GM12878 (cell line): ENCODE measurements at regions not wholly inside any gene's neighbourhood (a gene's known extent, or its start where the extent isn't known, plus 50 kb on each side); places are given as distances from the start of the nearest gene placed in this dataset.

Experiments used
- ATAC-seq: fragments of 200-7000 bp; cut with Tn5 transposase; 3 replicates; pipeline ENCODE4 v1.9.1; 2020; ENCODE audit warnings: mild to moderate bottlenecking, moderate library complexity
- BruUV-seq: library from RNA; stranded (reverse); fragments of 400-500 nt; replicated peaks from 2 replicates; lab custom pipeline; 2021; lab: Mats Ljungman, UMichigan
- CTCF ChIA-PET: fragments of 300-600 bp; sonication (Branson Sonifier 250); formaldehyde crosslinking; extraction: SDS; loops from one replicate; lab custom pipeline; 2021; ENCODE audit warnings: inconsistent platforms; lab: Yijun Ruan, JAX
- POLR2A ChIA-PET: fragments of 350-600 bp; formaldehyde crosslinking; extraction: SDS; loops from one replicate; lab custom pipeline; 2021; ENCODE audit warnings: inconsistent platforms; lab: Charles Lee
- RAD21 ChIA-PET: fragments of 300-600 bp; sonication (Branson Sonifier 250); formaldehyde crosslinking; loops from one replicate; lab custom pipeline; 2023; ENCODE audit warnings: antibody characterized with exemption; ENCODE audit not compliant: unreplicated experiment; lab: Charles Lee
- SMC1A ChIA-PET: fragments of 300-600 bp; sonication (Branson Sonifier 250); formaldehyde crosslinking; loops from one replicate; lab custom pipeline; 2023; ENCODE audit not compliant: unreplicated experiment, uncharacterized antibody; lab: Charles Lee
- DNase-seq: peaks from one replicate; pipeline ENCODE4 v3.0.0-alpha.2; 2011; ENCODE audit warnings: low read depth, low spot score
- FAIRE-seq: peaks from 3 replicates; lab custom pipeline; 2011; peaks lifted over from hg19 to GRCh38; lab: Jason Lieb, UNC
- H2AFZ ChIP-seq: 2 replicates; pipeline ENCODE4 v1.6.0; 2011; ENCODE audit warnings: low read depth, low read length, control low read depth; ENCODE audit not compliant: control insufficient read depth
- H3K27ac ChIP-seq: 2 replicates; pipeline ENCODE4 v1.5.1; 2011; ENCODE audit warnings: control low read depth; ENCODE audit not compliant: control insufficient read depth, insufficient read depth
- H3K27me3 ChIP-seq, 2 experiments: replicated peaks in 1 of 2; 2 replicates each; pipeline versions ENCODE4 v1.6.0 to v1.6.1; 2011; ENCODE audit warnings: low read length in 1 of 2; ENCODE audit not compliant: control insufficient read depth in 2 of 2, insufficient read depth in 2 of 2
- H3K36me3 ChIP-seq, 2 experiments: 2 replicates each; pipeline ENCODE4 v1.5.1; 2011; ENCODE audit warnings: low read length in 1 of 2; ENCODE audit not compliant: control insufficient read depth in 2 of 2, insufficient read depth in 2 of 2
- H3K4me1 ChIP-seq: 2 replicates; pipeline ENCODE4 v1.6.1; 2011; ENCODE audit warnings: mild to moderate bottlenecking, low read length, moderate library complexity, mixed read lengths; ENCODE audit not compliant: control insufficient read depth, insufficient read depth
- H3K4me2 ChIP-seq: 2 replicates; pipeline ENCODE4 v1.6.0; 2011; ENCODE audit warnings: control low read depth; ENCODE audit not compliant: control insufficient read depth, insufficient read depth
- H3K4me3 ChIP-seq: fragments of 200-600 bp; sonication (generic); 2 replicates; pipeline ENCODE4 v1.5.1; 2016
- H3K79me2 ChIP-seq: 2 replicates; pipeline ENCODE4 v1.6.0; 2011; ENCODE audit warnings: low read length; ENCODE audit not compliant: control insufficient read depth, insufficient read depth
- H3K9ac ChIP-seq: 2 replicates; pipeline ENCODE4 v1.8.0; 2011; ENCODE audit warnings: low read length, control low read depth, mixed read lengths; ENCODE audit not compliant: control insufficient read depth, insufficient read depth
- H3K9me3 ChIP-seq: replicated peaks from 3 replicates; pipeline ENCODE4 v1.5.1; 2011; ENCODE audit warnings: mild to moderate bottlenecking, low read length; ENCODE audit not compliant: control insufficient read depth, insufficient read depth
- H4K20me1 ChIP-seq: 2 replicates; pipeline ENCODE4 v1.6.0; 2011; ENCODE audit not compliant: control insufficient read depth, insufficient read depth
- CHD1 ChIP-seq: IDR thresholded peaks from 2 replicates; pipeline ENCODE4 v1.6.1; 2012; ENCODE audit warnings: low read depth, low read length, improper control_type of control experiment
- EZH2 ChIP-seq: IDR thresholded peaks from 2 replicates; pipeline ENCODE4 v1.6.1; 2012; ENCODE audit warnings: low read depth, mild to moderate bottlenecking, control low read depth, inconsistent platforms, low read length, borderline replicate concordance; ENCODE audit not compliant: control insufficient read depth
- JUNB ChIP-seq: IDR thresholded peaks from 2 replicates; pipeline ENCODE4 v1.6.1; 2016; ENCODE audit warnings: antibody characterized with exemption, mild to moderate bottlenecking
- KLF5 ChIP-seq: fragments of 450-650 bp; IDR thresholded peaks from 2 replicates; pipeline ENCODE4 v1.6.1; 2014; ENCODE audit warnings: mild to moderate bottlenecking; ENCODE audit not compliant: partially characterized antibody
- MTA2 ChIP-seq: fragments of 450-650 bp; IDR thresholded peaks from 2 replicates; pipeline ENCODE4 v1.6.1; 2016; ENCODE audit warnings: low read depth, mild to moderate bottlenecking, moderate library complexity
- NFYB ChIP-seq: IDR thresholded peaks from 2 replicates; pipeline ENCODE4 v1.6.1; 2011; ENCODE audit warnings: low read depth, mild to moderate bottlenecking, low read length, improper control_type of control experiment, moderate library complexity; ENCODE audit not compliant: insufficient read depth
- PAX5 ChIP-seq: IDR thresholded peaks from 2 replicates; pipeline ENCODE4 v1.6.1; 2011; ENCODE audit warnings: low read depth, low read length, borderline replicate concordance
- RB1 ChIP-seq: fragments of 450-650 bp; formaldehyde crosslinking; IDR thresholded peaks from 2 replicates; pipeline ENCODE4 v1.6.1; 2017; ENCODE audit warnings: mild to moderate bottlenecking, borderline replicate concordance
- RBBP5 ChIP-seq: fragments of 200-600 bp; sonication (generic); conservative IDR thresholded peaks from 2 replicates; pipeline ENCODE4 v1.6.1; 2016
- SREBF2 ChIP-seq: IDR thresholded peaks from 2 replicates; pipeline ENCODE4 v1.6.1; 2012; ENCODE audit warnings: mild to moderate bottlenecking, low read length
- STAT3 ChIP-seq: IDR thresholded peaks from 2 replicates; pipeline ENCODE4 v1.6.1; 2011; ENCODE audit warnings: low read depth, low read length, improper control_type of control experiment
- TBL1XR1 ChIP-seq: IDR thresholded peaks from 2 replicates; pipeline ENCODE4 v1.6.1; 2012; ENCODE audit warnings: low read depth, low read length, improper control_type of control experiment
- TCF12 ChIP-seq: IDR thresholded peaks from 2 replicates; pipeline ENCODE4 v1.6.1; 2011; ENCODE audit warnings: low read depth, mild to moderate bottlenecking, low read length
- TCF7 ChIP-seq: IDR thresholded peaks from 2 replicates; pipeline ENCODE4 v1.6.1; 2014; ENCODE audit warnings: antibody characterized with exemption, borderline replicate concordance
- ZSCAN29 ChIP-seq: fragments of 450-650 bp; IDR thresholded peaks from 2 replicates; pipeline ENCODE4 v1.6.1; 2017; ENCODE audit warnings: mild to moderate bottlenecking, moderate library complexity
- WGBS: methylation state at CpG from one replicate; pipeline ENCODE4 v1.1.6; 2016; ENCODE audit warnings: low lambda C conversion rate; ENCODE audit not compliant: insufficient replicate concordance, insufficient coverage; ENCODE audit errors: missing lambda C conversion rate; 5-methylcytosine and 5-hydroxymethylcytosine counted together
- in situ Hi-C: fragments of 300-500 bp; cut with MboI; formaldehyde crosslinking; loops from 9 replicates; pipeline ENCODE4 v1.14.3; 2018; ENCODE audit warnings: mixed read lengths
- intact Hi-C: fragments of 100-400 bp; cut with micrococcal nuclease; formaldehyde crosslinking; loops from one replicate; pipeline ENCODE4 v1.14.2; 2022; ENCODE audit not compliant: unreplicated experiment
- TF ChIP-seq, protein P1 (sequence below): fragments of 450-650 bp; IDR thresholded peaks from 2 replicates; pipeline ENCODE4 v1.6.1; 2017; ENCODE audit warnings: antibody characterized with exemption, mild to moderate bottlenecking, moderate library complexity
- TF ChIP-seq, protein P2 (sequence below): fragments of 450-650 bp; formaldehyde crosslinking; IDR thresholded peaks from 2 replicates; pipeline ENCODE4 v1.4.0; 2022; ENCODE audit warnings: mild to moderate bottlenecking, moderate library complexity

DNA sequence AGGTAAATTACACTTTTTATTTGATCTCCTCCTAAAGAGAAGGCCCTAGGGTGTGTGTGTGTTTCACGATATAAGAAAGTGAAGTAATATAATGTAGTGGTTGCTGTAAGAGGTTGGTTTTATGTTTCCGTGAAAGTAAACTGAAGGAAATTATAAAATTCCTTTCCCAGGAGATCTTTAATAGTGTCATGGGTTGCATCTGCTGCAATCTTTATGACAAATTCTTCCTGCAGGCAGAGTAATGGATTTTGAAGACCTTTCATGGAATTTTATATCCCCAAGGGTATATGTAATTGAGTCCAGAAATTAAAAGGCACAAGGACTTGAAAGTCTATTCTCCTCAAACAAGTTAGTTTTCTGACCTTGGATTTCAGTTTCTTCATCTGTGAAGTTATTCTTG, 538.6 kb downstream of the ANKRD50 start (continued):
- TF ChIP-seq, protein P1, sequence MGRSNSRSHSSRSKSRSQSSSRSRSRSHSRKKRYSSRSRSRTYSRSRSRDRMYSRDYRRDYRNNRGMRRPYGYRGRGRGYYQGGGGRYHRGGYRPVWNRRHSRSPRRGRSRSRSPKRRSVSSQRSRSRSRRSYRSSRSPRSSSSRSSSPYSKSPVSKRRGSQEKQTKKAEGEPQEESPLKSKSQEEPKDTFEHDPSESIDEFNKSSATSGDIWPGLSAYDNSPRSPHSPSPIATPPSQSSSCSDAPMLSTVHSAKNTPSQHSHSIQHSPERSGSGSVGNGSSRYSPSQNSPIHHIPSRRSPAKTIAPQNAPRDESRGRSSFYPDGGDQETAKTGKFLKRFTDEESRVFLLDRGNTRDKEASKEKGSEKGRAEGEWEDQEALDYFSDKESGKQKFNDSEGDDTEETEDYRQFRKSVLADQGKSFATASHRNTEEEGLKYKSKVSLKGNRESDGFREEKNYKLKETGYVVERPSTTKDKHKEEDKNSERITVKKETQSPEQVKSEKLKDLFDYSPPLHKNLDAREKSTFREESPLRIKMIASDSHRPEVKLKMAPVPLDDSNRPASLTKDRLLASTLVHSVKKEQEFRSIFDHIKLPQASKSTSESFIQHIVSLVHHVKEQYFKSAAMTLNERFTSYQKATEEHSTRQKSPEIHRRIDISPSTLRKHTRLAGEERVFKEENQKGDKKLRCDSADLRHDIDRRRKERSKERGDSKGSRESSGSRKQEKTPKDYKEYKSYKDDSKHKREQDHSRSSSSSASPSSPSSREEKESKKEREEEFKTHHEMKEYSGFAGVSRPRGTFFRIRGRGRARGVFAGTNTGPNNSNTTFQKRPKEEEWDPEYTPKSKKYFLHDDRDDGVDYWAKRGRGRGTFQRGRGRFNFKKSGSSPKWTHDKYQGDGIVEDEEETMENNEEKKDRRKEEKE: no peak
- no peak for TF ChIP-seq TCF7
- no peak for TF ChIP-seq TCF12
- TF ChIP-seq, protein P2, sequence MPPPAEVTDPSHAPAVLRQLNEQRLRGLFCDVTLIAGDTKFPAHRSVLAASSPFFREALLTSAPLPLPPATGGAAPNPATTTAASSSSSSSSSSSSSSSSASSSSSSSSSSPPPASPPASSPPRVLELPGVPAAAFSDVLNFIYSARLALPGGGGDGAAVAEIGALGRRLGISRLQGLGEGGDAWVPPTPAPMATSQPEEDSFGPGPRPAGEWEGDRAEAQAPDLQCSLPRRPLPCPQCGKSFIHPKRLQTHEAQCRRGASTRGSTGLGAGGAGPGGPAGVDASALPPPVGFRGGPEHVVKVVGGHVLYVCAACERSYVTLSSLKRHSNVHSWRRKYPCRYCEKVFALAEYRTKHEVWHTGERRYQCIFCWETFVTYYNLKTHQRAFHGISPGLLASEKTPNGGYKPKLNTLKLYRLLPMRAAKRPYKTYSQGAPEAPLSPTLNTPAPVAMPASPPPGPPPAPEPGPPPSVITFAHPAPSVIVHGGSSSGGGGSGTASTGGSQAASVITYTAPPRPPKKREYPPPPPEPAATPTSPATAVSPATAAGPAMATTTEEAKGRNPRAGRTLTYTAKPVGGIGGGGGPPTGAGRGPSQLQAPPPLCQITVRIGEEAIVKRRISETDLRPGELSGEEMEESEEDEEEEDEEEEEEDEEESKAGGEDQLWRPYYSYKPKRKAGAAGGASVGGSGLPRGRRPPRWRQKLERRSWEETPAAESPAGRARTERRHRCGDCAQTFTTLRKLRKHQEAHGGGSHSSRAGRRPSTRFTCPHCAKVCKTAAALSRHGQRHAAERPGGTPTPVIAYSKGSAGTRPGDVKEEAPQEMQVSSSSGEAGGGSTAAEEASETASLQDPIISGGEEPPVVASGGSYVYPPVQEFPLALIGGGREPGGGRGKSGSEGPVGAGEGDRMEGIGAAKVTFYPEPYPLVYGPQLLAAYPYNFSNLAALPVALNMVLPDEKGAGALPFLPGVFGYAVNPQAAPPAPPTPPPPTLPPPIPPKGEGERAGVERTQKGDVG (CRISPR knock-in tag): no peak
- no peak for TF ChIP-seq RB1

DNA sequence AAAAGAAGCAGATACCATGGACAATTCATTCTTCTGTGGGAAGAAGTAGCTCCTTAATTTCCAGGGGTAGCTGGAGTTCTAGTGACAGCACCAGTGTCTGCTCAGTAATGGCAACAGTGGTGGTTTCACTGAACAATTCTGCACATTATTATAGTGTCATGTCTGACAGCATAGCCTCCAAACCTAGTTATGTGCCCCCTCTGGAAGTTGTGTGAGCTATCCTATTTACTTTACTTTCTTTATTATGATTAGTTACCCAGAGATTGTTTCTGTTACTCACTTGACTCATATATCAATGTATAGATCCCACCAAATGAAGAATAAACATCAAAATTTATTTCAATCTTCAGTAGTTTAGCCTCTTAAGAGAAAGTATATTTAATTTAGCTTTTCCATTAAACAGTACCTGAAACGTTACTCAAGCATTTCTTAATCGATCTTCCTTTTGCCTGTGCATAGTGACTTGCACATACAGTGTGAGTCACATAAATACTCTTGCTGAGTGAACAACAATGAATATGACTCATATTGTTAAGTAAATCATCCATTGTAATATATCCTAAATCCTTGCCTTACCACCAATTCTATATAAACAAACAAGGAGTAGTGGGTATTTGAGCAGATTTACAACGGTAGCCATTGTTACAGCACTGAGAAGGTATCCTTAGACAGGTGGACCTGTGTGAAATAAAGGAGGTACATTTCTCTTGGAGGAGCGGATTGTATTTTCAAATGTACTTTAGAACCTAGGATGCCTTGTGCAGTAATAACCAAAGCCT, 534.7 kb downstream of the ANKRD50 start:
- H2AFZ ChIP-seq: no peak overlapping the region
- TF ChIP-seq PAX5 (no peak), CHD1 (no peak), NFYB (no peak), ZSCAN29 (no peak), STAT3 (no peak), SREBF2 (no peak), JUNB (no peak), TBL1XR1 (no peak), MTA2 (no peak), KLF5 (no peak), EZH2 (no peak), RBBP5 (no peak)

More for the DNA sequence above, 534.7 kb downstream of the ANKRD50 start:
- no TSS peak for BruUV-seq
- no peak overlapping the region for H3K9ac ChIP-seq
- no peak overlapping the region for H3K27ac ChIP-seq
- DNase-seq (no peak), ATAC-seq (no peak), FAIRE-seq (no peak)
- CTCF ChIA-PET: no interaction called here
- no peaks in the 10 kb centered on the region for H3K9me3 ChIP-seq
- H3K4me3 ChIP-seq: no peak overlapping the region
- intact Hi-C loops (no loop called here), in situ Hi-C loops (no loop called here)
- no peaks in the 10 kb centered on the region for H3K4me1 ChIP-seq
- H3K79me2 ChIP-seq: no peaks in the 10 kb centered on the region
- no peaks in the 10 kb centered on the region for H3K27me3 ChIP-seq
- 58% methylated on average over 4 of the region's 4 CpGs for WGBS
- no peak overlapping the region for H3K4me2 ChIP-seq
- no peaks in the 10 kb centered on the region for H4K20me1 ChIP-seq
- no peaks in the 10 kb centered on the region for H3K36me3 ChIP-seq
- POLR2A ChIA-PET: no interaction called here
- RAD21 ChIA-PET: no interaction called here
- SMC1A ChIA-PET: interaction anchor here (0.7 kb wide), 1 partner anchor 149 kb away, joined by 3 read pairs; no protein-coding TSS in a partner anchor
